GM21723 (cell line): ENCODE measurements at regions not wholly inside any gene's neighbourhood (a gene's known extent, or its start where the extent isn't known, plus 50 kb on each side); places are given as distances from the start of the nearest gene placed in this dataset.
"Not testable (repeated sequence)": the region's sequence is repeated elsewhere in the genome, so short reads cannot be mapped to it uniquely, and the experiment has no call there.

Experiments
- ATAC-seq: cut with Tn5 transposase; IDR thresholded peaks from one replicate; pipeline ENCODE4 v1.9.1; 2021; ENCODE audit warnings: mild to moderate bottlenecking, moderate library complexity; ENCODE audit not compliant: unreplicated experiment

DNA sequence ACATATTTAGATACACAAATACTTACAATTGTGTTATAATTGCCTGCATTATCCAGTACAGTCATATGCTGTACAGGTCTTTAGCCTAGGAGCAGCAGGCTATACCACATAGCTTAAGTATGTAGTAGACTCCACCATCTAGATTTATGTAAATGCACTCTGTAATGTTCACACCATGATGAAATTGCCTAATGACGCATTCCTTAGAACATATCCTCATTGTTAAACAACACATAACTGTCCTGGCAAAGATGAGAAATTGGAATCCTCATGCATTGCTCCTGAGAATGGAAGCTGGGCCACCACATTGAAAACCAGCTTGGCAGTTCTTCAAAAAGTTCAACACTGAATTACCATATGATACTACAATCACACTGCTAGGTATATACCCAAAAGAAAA, 1002.8 kb upstream of the CELF2 start:
- ATAC-seq = no peak

DNA sequence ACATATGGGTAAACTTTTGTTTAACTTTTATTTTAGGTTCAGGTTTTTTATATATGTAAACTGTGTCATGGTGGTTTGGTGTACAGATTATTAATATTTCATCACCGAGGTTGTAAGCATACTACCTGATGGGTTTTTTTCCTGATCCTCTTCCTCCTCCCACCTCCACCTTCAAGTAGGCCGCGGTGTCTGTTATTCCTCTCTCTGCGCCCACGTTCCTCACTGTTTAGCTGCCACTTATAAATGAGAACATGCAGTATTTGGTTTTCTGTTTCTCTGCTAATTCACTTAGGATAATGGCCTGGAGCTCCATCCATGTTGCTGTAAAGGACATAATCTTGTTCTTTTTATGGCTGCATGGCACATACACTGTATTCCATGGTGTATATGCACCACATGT, 1000.0 kb upstream of the CELF2 start:
- no peak for ATAC-seq

DNA sequence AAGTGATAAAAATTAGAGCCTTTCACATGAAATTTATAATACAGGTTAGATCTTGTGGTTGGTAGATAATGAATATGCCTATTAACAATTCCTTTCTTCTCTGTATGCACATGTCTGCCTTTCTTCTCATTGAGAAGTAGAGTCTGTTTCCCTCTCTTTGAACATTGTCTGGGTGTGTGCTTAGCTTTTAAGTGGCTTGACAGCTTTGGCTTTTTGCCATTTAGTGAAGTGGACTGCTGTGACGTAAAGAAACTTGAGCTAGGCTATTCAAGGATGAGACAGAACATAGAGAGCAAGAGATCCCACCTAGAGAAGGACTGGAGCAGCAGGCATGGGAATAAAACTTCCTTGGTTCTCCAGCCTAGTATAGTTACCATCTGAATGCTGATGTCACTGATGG, 996.7 kb upstream of the CELF2 start:
- ATAC-seq = no peak

DNA sequence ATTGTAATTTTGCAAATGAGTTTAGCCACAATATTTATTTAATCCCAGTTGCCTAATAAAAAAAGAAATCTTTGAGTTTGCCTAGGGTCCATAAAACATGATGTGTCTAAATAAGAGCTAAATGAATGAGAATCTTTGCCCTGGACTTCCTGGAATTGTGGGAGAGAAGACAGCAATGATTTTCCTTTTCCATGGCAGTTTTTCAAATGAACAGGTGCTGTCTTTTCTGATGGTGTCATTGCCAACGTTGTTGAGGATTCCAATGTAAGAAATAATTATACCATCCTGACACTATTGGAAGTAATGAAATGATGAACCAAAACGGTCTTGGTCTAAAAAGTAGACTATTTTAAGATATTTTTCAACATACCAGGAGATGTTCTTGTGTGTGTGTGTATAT, 984.7 kb upstream of the CELF2 start:
- no peak for ATAC-seq

DNA sequence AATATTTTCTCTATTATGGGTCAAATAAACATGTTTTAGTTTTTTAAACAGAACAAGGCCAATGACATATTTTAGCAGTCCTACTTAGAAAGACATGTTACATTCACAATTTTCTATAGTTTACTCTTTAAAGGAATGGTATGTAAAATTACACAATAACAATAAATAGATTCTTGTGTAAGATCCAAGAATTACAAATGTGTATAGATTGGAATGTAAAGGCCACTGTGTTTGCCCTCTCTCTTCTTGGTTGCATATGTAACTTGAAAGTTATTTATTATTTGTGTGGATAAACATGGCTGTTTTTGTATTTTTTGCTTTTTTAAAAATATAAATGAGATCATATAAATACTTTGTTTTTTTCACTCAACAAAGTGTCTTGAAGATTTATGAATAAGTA, 979.3 kb upstream of the CELF2 start:
- no peak for ATAC-seq

DNA sequence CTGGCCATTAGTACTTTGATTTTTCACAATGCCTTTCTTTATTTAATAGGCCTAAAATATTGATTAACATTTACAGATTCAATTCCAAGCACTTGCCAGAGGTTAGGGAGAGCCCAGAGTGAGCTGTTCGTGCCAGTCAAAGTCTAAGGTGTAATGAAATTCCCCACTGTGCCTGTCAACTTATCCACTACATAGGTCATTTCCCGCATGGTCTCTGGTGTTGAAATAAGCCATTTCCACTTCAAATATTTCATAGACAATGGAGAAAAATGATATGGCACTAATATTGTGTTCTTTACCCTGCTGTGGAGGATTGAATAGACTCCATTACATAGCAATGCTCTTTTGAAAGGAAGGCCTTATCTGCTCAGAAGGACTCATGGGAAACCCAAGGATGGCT, 978.1 kb upstream of the CELF2 start:
- no peak for ATAC-seq

DNA sequence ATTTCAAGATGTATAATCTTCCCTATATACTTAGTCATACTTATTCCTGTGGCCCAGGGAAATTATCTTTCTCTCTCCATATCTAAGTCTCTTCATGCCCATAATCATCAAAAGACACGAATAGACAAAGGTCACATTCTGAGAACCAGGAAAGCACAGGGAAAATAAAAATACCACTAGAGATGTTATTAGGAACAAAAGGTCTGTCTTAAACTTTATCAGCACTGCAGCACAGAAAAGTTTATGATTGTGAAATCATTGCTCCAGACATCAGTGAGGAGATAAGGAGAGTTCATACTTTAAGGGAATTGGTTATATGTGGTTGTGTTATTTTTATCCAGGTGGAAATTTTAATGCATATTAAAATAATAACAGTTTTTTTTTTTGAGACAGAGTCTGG, 974.6 kb upstream of the CELF2 start:
- ATAC-seq = no peak

DNA sequence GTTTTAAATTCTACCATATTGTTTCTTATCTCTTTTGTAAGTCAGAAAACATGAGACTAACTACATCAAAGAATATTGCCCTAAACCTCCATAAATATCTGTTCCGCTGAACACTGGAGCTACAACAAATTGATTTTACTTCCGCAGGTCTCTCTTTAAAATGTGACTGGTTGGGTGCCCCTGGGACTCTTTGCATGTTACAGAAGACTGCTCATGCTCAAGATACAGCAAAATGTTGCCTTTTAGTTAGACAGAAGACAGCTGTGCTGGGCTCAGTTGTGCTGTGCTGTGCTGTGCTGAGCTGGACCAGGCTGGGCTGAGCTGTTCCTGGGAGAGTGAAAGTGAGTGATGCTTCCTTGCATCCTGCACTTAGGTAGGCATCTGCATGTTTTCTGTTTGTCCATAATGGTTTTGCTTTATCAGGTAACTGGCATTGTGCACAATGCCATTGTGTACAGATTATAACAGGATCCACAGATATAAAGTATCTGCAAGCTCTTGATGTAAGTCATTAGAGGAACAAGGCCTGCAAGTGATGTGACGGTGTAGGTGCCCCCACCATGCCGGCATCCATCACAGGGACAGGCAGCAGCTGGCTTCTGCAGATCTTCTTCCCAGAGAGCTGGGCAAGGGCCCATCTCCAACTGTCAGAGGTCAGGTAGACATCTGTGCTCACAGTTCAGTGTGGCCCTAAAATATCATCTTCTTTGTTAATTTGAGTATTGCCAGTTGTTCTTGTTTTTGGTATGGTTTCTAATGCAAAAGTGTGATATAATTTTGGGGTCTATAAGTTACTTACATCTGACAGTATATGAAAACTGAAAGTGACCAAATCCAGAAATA, 972.5 kb upstream of the CELF2 start:
- ATAC-seq = no peak

DNA sequence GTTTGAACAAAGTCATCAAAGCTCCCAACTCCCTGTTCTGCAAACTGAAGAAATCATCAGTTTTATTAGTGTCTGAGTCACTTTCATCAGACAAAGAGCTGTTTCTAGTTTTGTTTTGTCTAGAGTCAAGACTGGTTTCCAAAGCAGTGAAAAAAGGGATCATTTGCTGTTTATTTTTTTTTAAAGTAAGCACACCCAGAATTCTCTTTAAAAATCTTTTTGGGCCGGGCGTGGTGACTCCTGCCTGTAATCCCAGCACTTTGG, 972.0 kb upstream of the CELF2 start:
- no peak for ATAC-seq

DNA sequence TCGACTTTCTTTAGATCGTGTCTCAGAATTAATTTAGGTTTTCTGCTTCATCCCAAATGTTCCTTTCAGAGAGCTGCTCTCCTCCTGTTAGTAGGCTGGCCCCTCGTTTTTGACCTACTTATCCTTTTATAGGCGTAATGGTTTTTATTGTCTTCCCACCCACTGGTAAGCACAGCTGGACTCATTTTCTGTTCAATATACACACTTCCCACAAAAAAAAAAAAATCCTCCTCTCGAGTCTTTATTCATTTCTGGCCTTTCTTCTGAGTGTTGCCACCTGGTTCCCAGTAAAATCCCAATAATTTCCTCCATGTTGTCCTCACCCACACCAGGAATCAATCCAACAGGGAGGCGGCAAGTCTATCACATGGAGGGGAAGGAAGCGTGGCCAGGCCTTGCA, 970.2 kb upstream of the CELF2 start:
- no peak for ATAC-seq

DNA sequence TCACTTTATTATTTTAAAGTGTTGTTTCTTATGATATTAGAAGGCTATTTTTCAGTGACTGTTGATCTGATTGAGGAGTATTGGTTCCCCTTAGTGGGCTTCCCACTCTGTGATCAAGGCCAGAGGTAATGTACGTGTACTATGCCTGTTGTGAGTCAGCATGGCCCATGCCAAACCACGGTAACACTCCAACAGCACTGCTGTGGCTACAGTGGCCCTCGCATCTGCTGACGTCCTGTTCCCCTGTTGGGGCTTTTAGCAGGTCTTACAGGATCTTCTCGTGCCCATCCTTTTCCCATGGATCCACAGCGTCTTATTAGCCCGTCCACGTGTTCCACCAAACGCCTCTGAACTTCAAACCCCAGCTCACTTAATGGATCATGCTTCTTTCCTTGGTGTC, 964.6 kb upstream of the CELF2 start:
- no peak for ATAC-seq

DNA sequence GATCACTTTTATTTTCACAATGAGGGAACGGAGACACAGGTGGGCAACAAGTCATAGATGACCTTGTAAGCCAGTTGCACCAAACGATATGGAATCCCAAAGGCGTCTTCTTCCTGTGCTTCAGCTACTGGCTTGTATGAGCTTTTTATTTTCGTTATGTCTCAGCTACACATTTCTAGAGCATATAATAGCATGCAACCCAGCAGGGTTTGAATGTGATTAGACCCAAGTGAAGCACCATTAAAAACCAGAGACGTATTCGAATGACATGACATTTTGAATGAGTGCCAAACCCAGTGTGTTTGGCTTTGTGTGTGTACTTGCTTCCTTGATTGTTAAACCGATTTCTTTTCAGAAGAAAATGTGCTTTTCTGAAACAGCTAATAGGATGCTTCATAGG, 963.2 kb upstream of the CELF2 start:
- ATAC-seq = no peak

DNA sequence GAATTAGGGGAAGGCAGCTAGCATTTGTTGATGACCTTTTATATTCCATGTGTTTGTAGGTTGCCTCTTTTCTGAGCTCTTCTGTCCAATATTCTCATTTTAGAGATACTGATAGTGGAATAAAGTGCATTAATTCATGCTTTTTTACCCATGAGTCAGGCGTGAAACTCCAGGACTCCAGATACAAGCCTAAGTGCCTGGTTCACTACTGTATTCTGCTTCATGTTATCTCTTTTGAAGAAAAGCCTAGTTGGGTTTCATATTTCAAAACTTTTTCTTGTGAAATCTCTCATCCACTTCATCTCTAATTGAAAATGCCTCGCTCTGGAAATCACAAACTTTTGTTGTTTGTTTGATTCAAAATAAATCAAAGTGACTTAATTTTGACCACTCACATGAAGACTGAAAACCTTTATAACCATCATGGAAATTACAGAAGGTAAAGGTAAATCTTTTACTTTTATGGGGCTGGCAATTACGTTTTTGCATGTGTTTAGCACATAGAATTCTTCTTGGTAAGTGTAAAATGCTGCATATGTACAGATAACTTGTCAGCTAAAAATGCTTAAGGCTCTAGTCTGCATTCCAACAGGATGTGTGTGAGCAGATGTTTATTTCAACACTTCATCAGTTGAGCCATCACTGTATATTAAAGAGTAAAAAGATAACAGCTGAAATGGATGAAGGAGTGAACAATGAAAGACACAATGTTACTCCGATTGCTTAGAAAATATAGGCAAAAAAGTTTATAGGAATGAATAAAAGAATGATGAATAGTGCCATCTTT, 961.8 kb upstream of the CELF2 start:
- no peak for ATAC-seq

DNA sequence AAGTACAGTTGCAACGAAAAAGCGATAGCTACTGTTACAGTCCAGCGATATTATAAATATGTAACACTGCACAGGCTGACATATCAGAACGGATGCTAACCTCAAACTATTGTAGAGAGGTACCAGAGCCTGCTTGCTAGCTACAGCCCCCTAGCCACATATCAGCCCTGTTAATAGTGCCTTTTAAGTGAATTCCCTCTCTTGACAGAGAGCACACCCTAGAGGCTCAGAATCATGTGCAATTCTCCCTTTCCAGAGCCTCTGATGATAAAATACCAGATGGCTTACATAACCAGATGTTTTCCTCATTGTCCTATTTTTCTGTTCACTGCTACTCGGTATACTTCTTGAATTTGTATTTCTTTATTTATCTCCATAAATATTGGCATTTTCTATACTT, 960.7 kb upstream of the CELF2 start:
- no peak for ATAC-seq

DNA sequence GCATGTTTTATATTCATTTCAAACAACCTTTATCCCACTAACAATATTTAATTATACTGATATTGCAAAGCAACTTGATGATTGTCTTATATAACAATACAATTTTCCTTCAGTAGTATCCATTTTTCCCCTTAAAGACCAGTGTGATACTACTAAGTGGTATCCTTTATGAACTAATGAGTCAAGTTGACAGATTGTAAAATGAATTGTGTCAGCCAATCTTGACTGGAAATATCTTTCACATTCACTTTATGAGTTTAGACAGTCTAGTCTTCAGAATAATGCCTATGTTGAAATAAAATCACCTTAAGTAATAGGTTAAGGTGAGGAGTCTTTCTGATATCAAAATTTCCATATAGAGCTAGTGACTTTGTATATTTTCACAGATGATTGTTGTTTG, 950.0 kb upstream of the CELF2 start:
- no peak for ATAC-seq

DNA sequence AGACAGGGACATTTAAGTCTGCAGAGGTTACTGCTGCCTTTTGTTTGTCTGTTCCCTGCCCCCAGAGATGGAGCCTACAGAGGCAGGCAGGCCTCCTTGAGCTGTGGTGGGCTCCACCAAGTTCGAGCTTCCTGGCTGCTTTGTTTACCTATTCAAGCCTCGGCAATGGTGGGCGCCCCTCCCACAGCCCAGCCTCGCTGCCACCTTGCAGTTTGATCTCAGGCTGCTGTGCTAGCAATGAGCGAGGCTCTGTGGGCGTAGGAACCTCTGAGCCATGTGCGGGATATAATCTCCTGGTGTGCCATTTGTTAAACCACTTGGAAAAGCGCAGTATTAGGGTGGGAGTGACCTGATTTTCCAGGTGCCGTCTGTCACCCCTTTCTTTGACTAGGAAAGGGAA, 942.8 kb upstream of the CELF2 start:
- not testable (repeated sequence) for ATAC-seq

DNA sequence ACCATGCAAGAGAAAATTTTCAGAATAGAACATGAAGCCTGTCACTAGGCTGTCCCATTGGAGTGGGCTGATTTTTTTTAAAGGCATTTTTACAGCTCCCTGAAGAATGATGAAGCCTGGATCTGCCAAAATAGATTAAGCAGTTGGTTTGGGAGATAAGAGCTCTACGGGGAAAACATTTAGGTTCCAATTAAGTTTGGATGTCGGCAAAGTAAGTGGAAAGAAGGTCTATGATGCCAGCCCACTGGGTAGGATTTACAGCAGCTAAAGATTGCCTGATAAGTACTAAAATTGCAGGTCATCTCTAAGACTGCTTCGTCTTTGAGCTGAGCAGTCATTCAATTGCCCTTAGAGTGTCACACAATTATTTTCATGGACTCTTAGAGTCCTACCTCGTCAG, 939.2 kb upstream of the CELF2 start:
- no peak for ATAC-seq

DNA sequence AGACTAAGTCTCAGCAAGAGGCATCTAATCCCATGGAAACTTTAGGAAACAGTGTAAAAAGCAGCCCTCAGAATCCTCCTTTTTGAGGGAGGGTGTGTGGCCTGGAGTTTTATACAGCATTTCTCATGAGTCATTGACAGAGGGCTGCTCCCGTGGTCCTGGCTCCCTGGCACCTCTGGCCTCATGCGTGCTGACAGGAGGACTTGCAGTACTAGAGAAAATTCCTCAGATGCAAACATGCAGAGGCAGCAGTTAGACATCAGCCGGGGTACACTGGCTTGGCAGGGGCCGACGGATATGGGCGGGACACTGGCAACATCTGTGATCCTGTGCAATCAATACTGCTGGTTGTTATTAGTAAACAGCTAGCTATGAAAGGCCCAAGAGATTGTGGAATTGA, 925.1 kb upstream of the CELF2 start:
- no peak for ATAC-seq

DNA sequence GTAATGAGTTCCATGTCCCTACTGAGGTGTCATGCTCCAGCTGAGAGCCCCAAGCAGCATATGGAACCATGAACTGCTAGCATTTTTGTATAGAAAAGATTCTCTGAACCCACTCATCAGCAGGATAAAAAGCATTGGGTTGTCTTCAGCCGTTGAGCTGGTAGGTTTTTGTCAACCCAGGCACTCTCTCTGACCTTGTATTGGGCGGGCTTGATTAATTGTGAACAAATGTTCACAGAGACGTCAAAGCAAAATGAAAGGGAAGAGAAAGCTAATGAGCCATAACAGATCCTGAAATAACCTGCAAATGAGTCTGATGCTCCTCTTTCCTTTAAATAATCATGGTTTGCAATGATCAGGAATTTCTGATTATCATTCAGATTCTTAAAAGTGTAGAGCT, 924.7 kb upstream of the CELF2 start:
- ATAC-seq = no peak

DNA sequence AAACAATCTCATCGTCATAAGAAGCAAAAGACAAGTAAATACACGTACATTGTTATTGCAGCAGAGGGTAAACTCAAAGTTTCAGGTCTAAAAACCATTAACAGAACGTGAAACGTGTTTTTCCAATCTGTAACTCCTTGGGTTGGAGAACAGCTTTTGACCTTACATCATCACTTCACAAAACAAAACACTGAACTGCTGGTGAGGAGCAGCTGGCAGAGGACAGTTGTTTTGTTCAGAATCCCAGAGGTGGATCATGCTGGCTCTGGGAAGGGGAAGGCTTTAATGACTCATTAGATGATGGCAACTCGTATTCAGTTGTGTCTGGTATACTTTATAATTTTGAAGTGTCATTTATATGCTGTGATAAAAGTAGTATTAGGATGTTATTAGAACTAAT, 923.0 kb upstream of the CELF2 start:
- no peak for ATAC-seq

DNA sequence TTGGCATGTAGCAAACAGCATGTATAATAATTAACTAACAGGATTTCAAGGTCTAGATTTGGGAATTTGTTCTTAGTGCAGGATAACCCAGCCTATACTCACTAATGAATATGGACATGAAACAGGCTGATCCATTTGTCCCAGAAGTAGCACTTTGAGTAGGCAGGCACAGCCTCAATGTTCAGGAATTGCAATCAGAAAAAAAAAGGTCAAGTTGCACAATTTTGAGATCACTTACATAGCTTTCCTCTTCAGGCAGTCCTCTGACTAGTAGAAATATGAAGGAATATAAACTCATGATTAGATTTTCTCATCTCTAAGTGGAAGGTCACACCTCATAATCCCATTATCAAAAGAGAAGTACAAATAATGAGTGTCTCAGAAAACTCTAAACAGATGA, 921.4 kb upstream of the CELF2 start:
- no peak for ATAC-seq

DNA sequence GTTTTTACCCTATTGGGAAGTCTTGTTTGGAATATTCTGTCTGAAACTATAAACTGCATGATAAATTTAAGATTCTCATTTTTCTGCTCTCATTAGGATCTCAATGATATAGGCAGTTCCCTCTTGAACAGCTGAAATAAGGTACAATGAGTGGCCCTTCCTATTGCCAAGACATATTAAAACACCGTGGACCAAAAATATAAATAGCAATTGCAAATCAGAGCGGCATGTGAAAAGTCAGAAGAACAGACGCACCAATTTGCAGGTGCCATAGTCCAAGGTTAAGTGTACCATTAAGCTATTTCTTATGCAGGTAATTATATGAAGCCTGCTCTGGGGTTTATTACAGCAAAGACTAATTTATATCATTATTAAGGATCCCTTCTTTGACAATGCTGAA, 920.8 kb upstream of the CELF2 start:
- ATAC-seq = no peak

DNA sequence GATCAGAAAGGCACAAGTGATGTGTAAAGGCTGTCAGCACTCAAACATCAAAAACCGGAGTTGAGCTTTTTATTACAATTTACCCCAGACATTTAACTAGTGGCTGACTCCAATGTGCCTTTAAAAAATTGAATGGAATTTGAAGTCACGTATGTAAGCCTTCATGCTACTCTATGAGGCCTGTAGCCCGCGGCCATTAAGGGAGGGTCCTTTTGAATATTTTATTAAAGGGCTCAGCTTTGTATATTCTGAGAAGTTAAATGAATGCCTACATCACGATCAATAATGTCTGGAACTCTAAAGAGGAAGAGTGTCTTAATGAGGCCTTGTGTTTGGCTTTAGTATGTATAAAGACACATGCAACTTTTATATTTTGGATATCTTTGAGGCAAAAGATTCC, 916.6 kb upstream of the CELF2 start:
- no peak for ATAC-seq
